ENCODE measurements at regions not wholly inside any gene's neighbourhood (a gene's known extent, or its start where the extent isn't known, plus 50 kb on each side); places are given as distances from the start of the nearest gene placed in this dataset.

- ChIA-PET CTCF (no interaction called here), POLR2A (interaction anchor here (0.6 kb wide), 1 partner anchor 80 kb away, joined by 3 read pairs; no protein-coding TSS in a partner anchor)
Observed at GRCh38 chr9:81833563-81834345, 94.5 kb upstream of the SPATA31D4 start.

GRCh38 chr9:81841333-81841732 lies 86.9 kb upstream of the SPATA31D4 start:
- ChIA-PET POLR2A (no interaction called here), CTCF (no interaction called here)

- ChIA-PET CTCF (no interaction called here), POLR2A (no interaction called here)
Observed at GRCh38 chr9:81844131-81844567, 84.1 kb upstream of the SPATA31D4 start.

DNA sequence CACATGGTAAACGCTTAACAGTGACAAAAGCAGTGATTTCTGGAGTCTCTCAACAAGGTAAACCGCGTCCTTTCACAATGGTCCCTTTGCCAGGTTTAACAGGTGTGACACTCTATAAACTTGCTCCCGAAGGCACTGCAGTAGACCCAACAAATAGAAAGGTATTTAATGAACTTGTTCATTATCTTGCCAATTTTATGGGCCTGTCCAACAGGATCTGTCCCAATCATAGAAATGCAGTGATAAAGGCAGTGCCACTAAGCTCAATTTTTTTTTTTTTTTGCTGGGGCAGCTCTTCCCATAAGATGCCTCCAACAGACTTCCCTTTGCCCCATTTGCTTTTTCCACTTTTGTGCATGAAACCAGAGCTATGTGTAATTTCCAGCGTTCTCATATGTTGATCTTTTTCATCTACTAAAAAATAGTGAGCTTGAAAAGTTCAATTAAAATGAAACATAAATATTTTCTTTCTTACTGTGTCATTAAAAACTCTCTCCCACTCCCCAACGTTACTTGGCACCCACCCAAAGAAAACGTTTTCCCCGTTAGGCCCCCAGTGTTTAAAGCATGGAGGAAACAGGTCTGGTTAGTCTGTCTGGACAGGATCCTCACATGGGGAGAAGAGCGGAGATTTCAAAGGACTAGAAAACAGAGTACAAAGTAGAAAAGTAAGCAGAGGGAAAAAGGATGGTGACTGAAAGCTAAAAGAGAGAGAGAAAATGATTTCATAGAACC lies 80.9 kb upstream of the SPATA31D4 start:
- CTCF ChIA-PET, result interaction anchor here (0.7 kb wide), 1 partner anchor 432 kb away, joined by 3 read pairs; no protein-coding TSS in a partner anchor
- POLR2A ChIA-PET, result no interaction called here

DNA sequence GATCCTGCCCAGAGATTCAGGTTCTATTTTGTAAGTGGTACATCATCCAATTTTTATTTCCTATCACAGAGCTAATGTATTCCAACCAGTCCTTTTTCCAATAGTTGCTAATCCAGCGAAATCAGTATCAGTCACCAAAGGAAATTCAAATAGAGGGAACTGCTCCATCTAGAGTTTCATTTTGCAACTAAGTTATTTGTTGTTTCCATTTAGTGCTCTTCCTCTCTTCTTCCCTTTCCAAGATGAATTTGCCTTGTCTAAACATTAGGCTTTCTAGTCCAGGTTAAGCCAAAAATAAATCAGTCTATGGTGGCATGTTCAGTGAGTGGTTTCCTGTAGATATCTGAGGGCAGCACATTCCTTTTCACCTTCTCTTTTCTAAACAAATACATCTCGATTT lies 79.8 kb upstream of the SPATA31D4 start:
- CTCF ChIA-PET, result no interaction called here
- POLR2A ChIA-PET, result no interaction called here

DNA sequence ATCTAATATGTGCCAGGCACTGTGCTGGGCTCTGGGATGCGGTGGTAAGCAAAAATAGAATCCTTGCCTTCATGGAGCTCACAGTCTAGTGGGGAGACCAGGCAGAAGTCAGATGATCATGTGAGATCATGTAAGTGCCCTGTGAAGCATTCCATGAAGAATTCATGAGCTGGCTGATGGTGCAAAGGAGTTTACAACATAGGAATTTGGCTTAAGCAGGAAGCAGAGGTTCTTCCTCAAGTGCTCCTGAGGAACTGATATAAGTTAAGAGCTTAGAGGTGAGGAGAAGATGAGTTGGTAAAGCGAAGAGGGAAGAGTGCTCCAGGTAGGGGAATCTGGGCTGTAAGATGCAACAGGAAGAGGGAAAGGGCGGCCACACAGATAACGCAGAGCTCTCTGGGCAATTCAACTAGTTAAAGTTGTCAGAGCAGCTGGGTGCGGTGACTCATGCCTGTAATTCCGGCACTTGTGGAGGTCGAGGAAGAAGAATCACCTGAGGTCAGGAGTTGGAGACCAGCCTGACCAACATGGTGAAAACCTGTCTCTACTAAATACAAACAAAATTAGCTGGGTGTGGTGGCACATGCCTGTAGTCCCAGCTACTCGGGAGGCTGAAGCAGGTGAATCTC lies 78.5 kb upstream of the SPATA31D4 start:
- POLR2A ChIA-PET, result no interaction called here
- CTCF ChIA-PET, result no interaction called here

DNA sequence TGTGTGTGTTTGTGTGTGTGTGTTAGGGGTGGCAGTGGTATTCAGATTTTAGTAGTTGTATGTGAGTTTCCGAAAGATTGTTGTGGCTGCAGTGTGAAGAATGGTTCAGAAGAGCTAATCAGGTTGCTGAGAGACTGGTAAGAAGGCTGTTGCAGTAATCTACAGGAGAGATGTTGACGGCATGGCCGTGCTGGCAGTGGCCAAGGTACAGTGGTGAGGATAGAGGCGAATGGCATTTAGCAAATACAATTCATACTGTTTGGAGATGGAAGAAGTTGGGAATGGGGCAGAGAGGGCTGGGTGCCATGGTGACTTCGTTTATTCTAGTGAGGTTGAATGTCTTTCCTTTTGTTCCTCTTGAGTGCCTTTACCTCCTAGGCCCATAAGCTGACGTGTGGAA lies 77.5 kb upstream of the SPATA31D4 start:
- ChIA-PET CTCF (no interaction called here), POLR2A (no interaction called here)

- CTCF ChIA-PET, result no interaction called here
- POLR2A ChIA-PET, result no interaction called here
Observed at GRCh38 chr9:81851340-81851739, 76.9 kb upstream of the SPATA31D4 start.

- CTCF ChIA-PET, result no interaction called here
- POLR2A ChIA-PET, result no interaction called here
Observed at GRCh38 chr9:81852820-81853219, 75.4 kb upstream of the SPATA31D4 start.

- POLR2A ChIA-PET, result no interaction called here
- CTCF ChIA-PET, result no interaction called here
Observed at GRCh38 chr9:81855538-81855937, 72.7 kb upstream of the SPATA31D4 start.

- ChIA-PET CTCF (no interaction called here), POLR2A (no interaction called here)
Observed at GRCh38 chr9:81858657-81859430, 69.4 kb upstream of the SPATA31D4 start.

GRCh38 chr9:81860581-81860980 lies 67.6 kb upstream of the SPATA31D4 start:
- POLR2A ChIA-PET, result no interaction called here
- CTCF ChIA-PET, result no interaction called here

DNA sequence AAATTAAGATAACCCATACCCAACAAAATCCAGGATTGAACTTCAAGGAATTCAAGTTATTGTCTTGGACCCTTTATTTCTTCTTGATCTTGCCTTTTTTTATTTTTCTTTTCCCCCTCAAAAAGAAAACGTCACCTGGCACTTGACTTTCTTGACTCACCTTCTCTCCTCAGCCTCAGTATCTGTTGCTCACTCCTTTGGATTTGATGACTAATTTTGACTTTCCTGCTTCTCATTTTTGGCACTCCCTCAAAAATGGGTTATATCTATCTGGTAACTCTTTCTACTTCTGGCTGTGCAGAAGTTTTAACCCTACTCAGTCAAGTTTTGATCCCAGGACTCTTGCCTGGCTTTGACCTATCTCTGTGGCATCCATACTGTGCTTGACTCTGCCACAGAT lies 66.6 kb upstream of the SPATA31D4 start:
- POLR2A ChIA-PET, result no interaction called here
- CTCF ChIA-PET, result no interaction called here

GRCh38 chr9:81868145-81868544 lies 60.1 kb upstream of the SPATA31D4 start:
- CTCF ChIA-PET, result no interaction called here
- POLR2A ChIA-PET, result no interaction called here

DNA sequence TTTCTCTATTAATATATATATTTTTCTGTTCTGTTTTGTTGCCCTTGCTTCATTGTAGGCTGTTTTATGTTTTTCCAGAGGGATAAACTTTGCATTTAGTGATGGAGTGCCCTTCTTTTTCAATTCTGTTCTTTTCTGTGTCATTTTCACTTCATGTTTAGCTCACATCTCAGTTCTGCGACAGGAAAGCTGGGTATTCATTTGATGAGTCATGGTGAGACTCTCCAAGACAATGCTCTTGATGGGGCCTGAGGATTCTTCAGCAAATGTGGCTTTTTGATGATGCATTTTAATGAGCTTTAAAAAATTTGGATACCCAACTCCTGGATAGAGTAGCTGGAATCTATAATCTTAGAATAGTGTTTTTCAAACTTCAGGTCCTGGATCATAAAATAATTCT lies 56.5 kb upstream of the SPATA31D4 start:
- CTCF ChIA-PET, result no interaction called here

DNA sequence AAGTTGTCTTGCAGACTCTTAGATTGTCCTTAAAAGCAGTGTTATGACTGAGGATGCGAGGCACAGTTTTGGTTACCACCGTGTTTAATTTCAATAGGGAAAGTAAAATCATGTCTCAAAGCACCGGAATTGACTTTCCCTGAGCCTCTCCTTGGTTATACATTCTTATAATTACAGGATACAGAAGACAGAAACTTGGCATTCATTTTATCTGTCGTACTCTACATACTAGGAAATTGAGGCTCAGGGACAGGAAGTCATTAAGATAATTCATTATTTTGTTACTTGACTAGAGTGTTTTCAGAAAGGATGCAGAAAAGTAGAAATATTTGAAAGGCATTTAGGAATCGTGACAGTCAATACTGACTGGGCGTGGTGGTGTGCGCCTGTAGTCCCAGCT lies 54.0 kb upstream of the SPATA31D4 start:
- POLR2A ChIA-PET, result no interaction called here
- CTCF ChIA-PET, result no interaction called here

More for the DNA sequence above, 56.5 kb upstream of the SPATA31D4 start:
- POLR2A ChIA-PET, result no interaction called here

DNA sequence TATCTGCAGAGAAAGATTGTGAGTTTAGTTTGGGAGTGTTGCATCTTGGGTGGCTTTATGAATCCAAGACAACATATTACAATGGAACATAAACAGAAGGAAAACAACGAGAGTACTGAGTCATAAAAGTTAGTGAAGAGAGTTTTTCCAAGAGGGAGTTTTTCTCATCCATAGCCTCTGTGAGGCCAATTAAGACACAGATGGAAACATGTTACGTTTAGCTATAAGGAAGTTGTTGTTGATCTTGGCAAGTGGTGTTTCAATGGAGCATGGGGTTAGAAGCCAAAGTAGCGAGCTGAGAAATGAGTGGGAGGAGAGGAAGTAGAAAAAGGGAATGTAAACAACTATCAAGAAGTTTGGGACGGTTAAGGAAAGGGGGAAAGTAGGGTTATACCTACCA lies 53.3 kb upstream of the SPATA31D4 start:
- POLR2A ChIA-PET, result no interaction called here
- CTCF ChIA-PET, result no interaction called here

DNA sequence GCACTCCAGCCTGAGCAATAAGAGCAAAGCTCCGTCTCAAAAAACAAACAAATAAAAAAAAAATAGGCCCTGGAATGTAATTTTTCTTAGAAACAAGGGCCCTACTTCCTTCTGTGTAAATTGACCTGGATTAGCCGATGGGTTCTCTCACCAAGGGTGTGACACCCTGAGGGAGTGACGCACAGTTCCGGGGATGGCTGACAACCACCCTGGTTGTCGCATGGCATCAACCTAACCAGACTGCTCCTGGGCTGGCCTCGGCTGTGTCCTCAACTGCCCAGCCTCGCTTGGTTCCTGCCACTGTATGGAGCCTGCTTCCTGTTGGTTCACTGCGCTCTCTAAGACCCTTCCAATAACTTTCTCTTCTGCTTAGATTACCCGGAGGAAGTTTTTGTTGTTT lies 51.2 kb upstream of the SPATA31D4 start:
- CTCF ChIA-PET, result no interaction called here
- POLR2A ChIA-PET, result no interaction called here

All from activated CD8-positive, alpha-beta memory T cell treated with anti-CD3 and anti-CD28 coated beads for 36 hours (primary cell).